ENCODE measurements at regions not wholly inside any gene's neighbourhood (a gene's known extent, or its start where the extent isn't known, plus 50 kb on each side); places are given as distances from the start of the nearest gene placed in this dataset.

DNA sequence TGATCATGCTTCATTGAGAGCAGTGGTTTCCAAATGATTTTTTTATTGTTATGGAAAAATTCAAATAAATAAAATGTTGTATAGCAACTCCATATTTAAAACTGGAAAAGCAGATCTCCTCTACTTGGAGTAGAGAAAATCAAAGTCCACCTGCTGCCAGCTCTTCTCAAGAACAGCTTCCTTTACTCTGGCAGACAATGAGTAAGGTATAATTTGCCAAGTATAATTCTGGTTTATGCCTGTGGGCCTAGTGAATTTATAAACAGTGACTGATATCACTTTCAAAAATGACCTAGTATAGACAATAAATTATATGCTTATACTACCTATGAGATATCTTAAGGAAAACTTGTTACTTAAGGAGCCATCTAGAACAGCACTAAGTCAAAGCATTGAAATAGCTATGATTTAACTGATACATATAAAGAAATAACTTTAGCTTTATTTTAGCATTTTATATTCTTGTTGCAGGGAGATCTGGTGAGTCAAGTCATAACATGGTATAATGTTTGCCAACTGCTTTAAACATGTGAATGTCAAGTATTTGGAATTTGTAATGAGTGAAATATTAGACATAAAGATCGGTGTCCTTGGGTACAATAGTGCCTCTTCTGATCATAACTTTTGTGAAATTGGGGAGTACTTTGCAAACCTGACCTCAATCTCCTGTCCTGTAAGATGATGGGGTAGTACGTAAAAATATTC is 1389.1 kb upstream of the PIK3C3 start:
- TF ChIP-seq, protein P1, sequence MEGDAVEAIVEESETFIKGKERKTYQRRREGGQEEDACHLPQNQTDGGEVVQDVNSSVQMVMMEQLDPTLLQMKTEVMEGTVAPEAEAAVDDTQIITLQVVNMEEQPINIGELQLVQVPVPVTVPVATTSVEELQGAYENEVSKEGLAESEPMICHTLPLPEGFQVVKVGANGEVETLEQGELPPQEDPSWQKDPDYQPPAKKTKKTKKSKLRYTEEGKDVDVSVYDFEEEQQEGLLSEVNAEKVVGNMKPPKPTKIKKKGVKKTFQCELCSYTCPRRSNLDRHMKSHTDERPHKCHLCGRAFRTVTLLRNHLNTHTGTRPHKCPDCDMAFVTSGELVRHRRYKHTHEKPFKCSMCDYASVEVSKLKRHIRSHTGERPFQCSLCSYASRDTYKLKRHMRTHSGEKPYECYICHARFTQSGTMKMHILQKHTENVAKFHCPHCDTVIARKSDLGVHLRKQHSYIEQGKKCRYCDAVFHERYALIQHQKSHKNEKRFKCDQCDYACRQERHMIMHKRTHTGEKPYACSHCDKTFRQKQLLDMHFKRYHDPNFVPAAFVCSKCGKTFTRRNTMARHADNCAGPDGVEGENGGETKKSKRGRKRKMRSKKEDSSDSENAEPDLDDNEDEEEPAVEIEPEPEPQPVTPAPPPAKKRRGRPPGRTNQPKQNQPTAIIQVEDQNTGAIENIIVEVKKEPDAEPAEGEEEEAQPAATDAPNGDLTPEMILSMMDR (IDR thresholded peaks at IDR 0.05), result no peak
- no peak for TF ChIP-seq POLR2A (IDR thresholded peaks at IDR 0.05)

Measured in testis (tissue), 2 donors.